PFSK-1 (cell line): ENCODE measurements at regions not wholly inside any gene's neighbourhood (a gene's known extent, or its start where the extent isn't known, plus 50 kb on each side); places are given as distances from the start of the nearest gene placed in this dataset.

Source experiments
- FOXP2 ChIP-seq: optimal IDR thresholded peaks from 2 replicates; pipeline ENCODE3; 2011; ENCODE audit warnings: borderline replicate concordance, control low read depth, inconsistent platforms; ENCODE audit not compliant: insufficient read depth; ENCODE audit errors: extremely low read length, extremely low read depth
- POLR2AphosphoS5 ChIP-seq: IDR thresholded peaks from 2 replicates; pipeline ENCODE4 v1.6.1; 2012; ENCODE audit warnings: low read depth, mild to moderate bottlenecking, control low read depth, low read length, moderate library complexity
- REST ChIP-seq, 2 experiments: IDR thresholded peaks; 2 replicates each; pipeline versions ENCODE4 v1.6.1 to v1.8.0; 2011 to 2012; ENCODE audit warnings: low read depth in 2 of 2, low read length in 2 of 2, control low read depth in 1 of 2, inconsistent platforms in 1 of 2, mild to moderate bottlenecking in 1 of 2, moderate library complexity in 1 of 2; ENCODE audit not compliant: insufficient read depth in 1 of 2
- SIN3A ChIP-seq: IDR thresholded peaks from 2 replicates; pipeline ENCODE4 v1.6.1; 2012; ENCODE audit warnings: mild to moderate bottlenecking, low read length, moderate library complexity, borderline replicate concordance; ENCODE audit not compliant: insufficient read depth
- TAF1 ChIP-seq: IDR thresholded peaks from 2 replicates; pipeline ENCODE4 v1.6.1; 2012; ENCODE audit warnings: low read length, control low read depth, borderline replicate concordance; ENCODE audit not compliant: insufficient read depth

GRCh38 chr2:234308813-234309195 lies 188.1 kb downstream of the ARL4C start:
- TF ChIP-seq TAF1, result no peak
- no peak for TF ChIP-seq REST (IDR thresholded peaks at IDR 0.05; ENCODE audit: insufficient read depth in 1 of 2, low read depth in 2 of 2, low read length in 2 of 2)
- no peak for TF ChIP-seq POLR2AphosphoS5
- no peak for TF ChIP-seq SIN3A
- TF ChIP-seq FOXP2, result no peak
